ENCODE measurements at regions not wholly inside any gene's neighbourhood (a gene's known extent, or its start where the extent isn't known, plus 50 kb on each side); places are given as distances from the start of the nearest gene placed in this dataset.
"Not testable (repeated sequence)": the region's sequence is repeated elsewhere in the genome, so short reads cannot be mapped to it uniquely, and the experiment has no call there.

DNA sequence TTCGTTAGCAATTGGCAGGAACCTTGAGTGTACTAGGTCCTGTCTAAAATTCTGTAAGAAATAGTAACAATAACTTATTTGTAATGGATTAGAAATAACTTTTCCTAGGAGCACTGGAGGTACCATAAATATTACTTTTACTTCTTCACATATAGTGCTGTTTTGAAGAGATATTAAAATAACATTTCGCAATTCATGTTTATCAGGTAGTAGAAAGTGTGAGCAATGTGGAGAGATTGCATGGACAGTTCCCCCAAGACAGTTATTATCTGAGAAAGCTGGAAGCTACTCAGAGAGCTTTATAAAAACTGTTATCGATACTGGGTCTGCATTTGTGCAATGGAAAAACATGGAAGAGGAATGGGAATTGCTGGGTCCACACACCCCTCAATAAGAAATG is 128.5 kb upstream of the KIF26B start:
- no peak for DNase-seq (ENCODE audit: low spot score)

DNA sequence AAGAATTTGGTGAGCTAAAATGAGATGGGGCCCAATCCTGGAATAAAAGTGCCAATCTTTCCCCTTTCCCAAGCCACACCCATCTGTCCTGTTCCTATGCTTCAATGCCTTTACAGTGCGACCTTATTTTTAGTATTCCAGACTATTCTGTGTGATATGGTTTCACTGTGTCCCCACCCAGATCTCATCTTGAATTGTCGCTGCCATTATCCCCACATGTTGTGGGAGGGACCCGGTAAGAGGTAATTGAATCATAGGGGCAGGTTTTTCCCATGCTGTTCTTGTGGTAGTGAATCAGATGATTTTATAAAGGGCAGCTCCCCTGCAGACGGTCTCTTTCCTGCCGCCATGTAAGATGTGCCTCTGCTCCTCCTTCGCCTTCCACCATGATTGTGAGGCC is 129.3 kb upstream of the KIF26B start:
- no peak for DNase-seq (ENCODE audit: low spot score)

DNA sequence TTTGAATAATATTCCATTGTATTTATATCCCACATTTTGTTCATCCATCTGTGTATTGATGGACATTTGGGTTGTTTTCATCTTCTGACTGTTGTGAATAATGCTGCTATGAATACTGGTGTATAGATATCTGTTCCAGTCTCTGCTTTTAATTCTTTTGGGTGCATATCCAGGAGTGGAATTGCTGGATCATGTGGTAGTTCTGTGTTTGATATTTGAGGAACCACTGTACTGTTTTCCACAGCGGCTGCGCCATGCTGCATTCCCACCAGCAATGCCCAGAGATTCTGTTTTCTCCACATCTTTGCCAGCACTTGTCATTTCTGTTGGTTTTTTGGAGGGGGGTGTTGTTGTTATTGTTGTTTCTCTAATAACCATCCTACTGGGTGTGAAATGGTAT is 131.6 kb upstream of the KIF26B start:
- DNase-seq (ENCODE audit: low spot score), result no peak

DNA sequence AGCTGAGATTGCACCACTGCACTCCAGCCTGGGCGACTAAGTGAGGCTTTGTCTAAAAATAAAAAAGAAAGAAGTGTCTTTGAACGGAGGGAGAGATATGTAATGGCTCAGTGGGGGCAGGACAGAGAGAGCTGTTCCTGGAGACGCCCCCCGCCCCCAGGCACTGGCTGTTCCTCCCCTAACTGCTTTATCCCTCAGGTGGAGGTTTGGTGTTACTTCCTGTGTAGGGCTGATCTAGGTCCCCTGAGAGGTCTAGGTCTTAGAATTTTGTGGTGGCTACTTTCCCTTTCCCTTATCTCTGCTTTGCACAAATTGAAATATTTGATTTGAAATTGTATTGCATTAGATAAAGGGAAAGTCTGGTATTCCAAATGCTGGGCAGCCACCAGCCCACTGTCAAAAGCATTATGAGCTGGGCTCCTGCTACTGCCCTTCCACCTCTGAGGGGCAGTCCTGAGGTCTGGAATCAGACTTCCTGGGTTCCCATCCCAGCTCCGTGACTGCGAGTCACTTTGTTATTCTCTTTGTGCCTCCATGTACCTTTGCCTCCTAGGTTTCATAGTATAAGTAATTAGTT is 134.8 kb upstream of the KIF26B start:
- DNase-seq (ENCODE audit: low spot score), result no peak

DNA sequence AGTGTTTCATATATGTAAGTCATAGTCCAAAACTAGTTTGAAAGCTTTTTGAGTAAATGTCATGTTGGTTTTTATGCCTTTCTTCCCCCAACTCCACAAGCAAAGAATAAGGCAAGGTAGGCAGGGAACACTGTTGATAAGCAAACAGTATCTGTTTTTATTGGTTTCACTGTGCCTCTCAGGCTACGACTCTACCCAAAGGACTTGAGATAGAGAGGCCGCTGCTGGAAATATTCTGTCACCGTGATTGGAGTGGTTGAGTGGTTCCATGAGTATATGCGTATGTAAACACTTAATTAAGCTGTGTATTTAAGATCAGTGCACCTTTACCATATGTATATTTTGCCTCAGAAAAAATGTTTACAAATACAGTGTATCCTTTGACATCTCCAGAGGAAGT is 138.1 kb upstream of the KIF26B start:
- DNase-seq (ENCODE audit: low spot score), result no peak

DNA sequence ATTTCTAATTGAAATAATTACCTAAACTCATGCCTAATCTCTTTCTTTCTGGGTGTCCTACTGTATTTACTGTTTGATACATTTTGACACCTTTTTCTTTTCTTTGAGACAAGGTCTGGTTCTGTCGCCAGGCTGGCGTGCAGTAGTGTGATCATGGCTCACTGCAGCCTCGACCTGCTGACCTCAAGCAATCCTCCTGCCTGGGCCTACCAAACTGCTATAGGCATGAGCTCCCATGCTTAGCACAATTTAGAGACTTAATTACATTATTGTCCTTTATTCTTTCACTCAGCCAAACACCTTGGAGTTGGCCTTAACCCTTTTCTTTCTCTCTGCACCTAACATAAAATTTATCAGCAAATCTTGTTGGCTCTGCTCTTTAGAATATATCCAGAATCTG is 139.8 kb upstream of the KIF26B start:
- no peak for DNase-seq (ENCODE audit: low spot score)

DNA sequence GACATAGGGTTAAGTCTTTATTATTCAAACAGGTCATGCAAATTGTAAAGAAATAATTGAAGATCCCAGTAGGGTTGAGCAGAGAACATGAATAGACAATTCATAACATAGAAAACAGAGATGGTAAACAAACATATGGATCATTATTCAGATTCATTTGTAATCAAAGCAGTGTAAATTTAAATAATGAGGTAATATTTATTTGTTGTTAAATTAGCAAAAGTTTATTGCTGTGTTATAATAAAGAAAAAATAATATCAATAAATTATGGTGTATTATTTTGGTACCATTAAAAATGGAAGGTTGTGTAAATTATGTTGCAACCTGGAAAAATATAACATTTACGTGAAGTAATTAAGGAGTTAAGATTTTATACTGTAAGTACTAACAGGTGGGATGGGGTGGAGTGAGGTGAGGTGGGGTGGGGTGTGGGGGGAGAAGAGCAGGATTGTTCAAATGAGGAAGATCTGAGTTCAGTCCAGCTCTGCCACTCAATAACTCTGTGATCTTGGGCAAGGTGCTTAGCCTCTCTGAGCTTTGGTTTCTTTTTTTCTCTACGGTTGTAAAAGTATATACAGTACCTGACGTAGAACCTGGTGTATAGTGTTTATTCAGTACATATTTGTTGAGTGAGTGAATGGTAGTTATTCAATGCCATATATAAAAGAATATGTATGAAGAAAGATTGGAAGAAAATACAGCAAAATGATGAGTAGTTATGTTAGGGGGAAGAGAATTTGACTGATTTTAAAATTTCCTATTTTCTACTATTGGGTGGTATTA is 140.3 kb upstream of the KIF26B start:
- DNase-seq (ENCODE audit: low spot score), result no peak

DNA sequence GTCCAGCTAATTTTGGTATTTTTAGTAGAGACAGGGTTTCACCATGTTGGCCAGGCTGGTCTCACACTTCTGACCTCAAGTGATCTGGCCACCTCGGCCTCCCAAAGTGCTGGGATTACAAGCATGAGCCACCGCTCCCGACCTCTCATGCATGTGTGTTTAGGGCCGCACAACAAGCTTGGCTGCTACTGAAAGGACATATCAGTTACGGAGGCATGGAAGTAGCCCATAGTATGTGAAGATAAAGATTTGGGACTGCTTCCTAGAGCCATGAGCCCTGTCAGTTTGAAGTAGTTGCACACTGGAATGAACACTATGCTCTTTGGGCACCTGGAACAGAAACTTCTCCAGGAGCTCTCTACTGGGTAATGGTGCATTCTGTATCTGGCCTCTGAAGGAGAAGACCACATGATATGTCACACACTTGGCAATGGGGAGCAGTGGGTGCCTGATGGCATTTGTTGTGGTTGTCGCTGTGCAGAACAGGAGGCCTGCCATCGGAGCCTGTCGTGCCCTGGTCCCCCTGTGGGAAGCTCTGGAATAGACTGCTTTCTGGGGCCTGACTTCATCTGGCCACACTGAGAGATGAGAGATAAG is 144.7 kb upstream of the KIF26B start:
- DNase-seq (ENCODE audit: low spot score), result no peak

DNA sequence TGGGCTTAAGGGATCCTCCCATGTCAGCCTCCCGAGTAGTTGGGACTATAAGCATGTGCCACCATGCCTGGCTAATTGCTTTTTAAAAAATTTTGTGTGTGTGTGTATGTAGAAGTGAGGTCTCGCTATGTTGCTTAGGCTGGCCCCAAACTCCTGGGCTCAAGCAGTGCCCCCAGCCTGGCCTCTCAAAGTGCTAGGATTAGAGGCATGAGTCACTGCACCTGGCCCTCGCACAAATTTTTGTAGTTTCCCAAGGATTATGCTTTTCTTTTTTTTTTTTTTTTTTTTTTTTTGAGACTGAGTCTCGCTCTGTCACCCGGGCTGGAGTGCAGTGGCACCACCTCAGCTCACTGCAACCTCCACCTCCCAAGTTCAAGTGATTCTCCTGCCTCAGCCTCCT is 144.4 kb upstream of the HNRNPU start:
- DNase-seq (ENCODE audit: low spot score), result no peak

DNA sequence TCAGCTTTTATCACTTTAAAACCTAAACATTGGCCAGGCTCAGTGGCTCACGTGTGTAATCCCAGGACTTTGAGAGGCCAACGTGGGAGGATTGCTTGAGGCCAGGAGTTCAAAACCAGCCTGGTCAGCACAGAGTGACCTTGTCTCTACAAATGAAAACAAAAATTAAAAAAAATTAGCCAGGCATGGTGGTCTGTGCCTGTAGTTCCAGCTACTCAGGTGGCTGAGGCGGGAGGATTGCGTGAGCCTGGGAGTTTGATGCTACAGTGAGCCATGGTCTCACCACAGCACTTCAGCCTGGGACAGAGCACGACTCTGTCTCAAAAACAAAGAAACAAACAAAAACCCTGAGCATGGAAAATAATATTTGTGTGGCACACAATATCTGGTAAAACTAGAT is 143.5 kb upstream of the HNRNPU start:
- DNase-seq (ENCODE audit: low spot score), result no peak

DNA sequence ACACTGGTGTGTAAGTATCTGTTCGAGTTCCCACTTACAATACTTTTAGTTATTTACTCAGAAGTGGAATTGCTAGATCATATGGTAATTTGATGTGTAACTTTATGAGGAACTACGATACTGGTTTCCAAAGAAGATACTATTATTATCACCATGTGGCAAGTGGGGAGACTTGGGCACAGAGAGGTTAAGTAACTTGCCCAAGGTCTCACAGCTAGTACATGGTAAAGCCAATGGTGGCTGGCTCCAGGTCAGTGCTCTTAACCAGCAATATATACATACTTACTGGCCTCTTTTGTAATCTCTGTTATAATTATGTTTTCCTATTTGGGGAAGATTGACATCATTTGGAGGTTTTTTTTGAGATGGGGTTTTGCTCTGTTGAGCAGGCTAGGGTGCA is 138.9 kb upstream of the HNRNPU start:
- no peak for DNase-seq (ENCODE audit: low spot score)

DNA sequence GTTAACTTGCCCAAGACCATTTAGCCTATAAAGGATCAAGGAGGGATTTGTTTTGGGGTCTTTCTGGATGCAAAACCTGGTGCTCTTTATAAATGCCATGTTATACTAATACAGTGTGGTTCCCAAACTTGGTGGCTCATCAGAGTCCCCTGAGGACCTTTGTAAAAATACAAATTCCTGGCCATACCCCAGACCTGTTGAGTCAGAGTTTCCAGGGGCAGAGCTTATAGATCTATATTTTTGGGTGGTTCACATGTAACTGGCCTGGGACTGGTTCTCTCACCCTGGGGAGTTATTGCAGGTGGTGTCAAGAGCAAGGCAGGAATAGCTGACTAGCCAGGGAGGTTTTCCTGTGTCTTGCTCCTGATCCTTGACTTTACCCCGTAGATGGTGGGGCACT is 136.9 kb upstream of the HNRNPU start:
- no peak for DNase-seq (ENCODE audit: low spot score)

DNA sequence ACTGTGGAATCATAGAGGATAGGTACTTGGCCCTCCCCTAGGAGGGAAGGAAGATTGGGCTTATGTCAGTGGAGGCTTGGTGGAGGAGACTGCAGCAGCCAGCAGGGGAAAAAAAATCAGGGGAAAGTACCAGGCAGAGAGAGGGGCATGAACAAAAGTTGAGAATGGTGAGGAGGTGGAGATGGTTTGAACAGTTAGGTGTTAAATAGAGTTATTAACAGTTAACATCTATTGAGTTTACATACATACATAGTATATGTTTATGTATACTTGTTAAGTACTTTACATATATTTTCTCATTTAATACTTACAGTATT is 136.5 kb upstream of the HNRNPU start:
- no peak for DNase-seq (ENCODE audit: low spot score)

DNA sequence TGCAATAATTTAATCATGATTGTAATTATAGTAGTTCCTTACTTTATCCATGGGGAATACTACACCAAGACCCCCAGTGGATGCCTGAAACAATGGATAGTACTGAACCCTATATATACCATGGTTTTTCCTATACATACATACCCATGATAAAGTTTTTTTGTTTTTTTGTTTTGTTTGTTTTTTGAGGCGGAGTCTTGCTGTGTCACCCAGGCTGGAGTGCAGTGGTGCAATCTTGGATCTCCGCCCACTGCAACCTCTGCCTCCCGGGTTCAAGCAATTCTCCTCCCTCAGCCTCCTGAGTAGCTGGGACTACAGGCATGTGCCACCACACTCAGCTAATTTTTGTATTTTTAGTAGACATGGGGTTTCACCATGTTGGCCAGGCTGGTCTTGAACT is 135.3 kb upstream of the HNRNPU start:
- not testable (repeated sequence) for DNase-seq (ENCODE audit: low spot score)

DNA sequence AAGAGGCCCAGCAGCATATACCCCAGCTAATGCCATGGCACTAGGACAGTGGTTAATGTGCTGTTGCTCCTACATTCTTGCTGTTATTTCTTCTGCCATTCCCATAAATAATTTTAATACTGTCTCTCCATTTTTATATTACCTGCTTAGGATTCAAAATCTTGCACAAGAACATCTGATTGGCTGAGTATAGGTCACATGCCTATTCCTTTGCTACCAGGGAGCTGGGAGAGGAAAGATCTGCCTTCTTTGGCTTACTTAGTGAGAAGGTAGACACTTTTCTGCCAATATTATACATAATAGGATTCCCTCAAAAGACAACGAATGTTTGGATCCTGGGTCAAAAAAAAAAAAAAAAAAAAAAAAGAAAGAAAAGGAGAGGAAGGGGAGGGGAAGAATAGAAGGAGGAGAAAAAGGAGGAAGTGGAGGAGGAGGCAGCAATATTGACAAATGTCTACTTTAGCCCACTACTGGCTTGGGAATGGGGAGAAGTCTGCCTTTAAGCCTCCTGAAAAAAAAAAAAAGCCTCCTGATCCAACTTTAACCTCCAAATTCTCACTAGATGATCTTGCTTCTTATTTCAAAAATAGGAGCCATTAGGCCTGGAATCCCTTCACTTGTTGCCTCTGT is 134.5 kb upstream of the HNRNPU start:
- DNase-seq (ENCODE audit: low spot score), result no peak

DNA sequence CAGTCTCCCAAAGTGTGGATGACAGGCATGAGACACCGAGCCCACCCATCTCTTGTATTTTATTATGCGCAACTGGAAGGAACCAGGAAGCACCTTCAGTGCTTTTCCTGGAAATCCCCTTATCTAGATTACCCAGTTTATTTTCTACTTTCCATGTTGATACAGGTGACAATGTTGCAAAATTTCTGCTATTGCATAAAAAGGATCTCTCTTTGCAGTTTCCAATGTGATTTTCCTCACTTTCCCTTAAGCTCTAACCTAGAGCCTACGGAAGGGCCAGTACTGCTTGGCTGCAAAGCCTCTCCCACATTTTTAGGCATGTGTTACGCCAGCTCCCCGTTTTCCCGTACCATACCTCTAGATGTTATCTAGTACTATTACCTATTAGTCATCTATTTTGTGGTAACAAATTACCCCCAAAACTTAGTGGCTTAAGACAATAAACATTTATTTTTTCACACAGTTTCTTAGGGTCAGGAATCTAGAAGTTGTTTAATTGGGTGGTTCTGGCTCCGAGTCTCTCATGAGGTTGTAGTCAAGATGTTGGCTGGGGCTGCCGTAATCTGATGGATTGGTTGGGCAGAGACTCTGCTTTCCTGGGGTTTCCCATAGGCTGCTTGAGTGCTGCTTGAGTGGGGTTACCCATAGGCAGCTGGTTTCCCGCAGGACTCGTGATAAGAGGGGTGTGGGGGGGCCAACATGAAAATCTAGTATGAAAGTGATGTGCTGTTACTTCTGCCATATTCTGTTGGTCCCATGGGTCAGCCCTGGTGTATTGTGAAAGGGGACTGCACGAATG is 131.5 kb upstream of the HNRNPU start:
- no peak for DNase-seq (ENCODE audit: low spot score)

DNA sequence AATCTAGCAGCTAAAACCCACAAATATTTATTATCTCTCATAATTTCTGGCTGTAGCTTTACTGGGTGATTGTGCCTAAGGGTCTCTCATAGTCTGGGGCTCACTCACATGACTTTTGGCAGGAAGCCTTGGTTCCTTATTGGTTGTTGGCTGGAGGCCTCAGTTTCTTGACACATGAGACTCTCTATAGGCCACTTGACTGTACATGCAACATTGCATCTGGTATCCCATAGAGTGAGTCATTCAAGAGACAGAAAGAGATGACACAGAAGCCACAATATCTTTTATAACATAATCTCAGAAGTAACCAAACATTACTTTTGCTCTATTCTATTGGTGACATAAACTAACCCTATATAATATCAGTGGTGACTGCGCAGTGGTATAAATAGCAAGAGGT is 128.5 kb upstream of the HNRNPU start:
- DNase-seq (ENCODE audit: low spot score), result no peak

DNA sequence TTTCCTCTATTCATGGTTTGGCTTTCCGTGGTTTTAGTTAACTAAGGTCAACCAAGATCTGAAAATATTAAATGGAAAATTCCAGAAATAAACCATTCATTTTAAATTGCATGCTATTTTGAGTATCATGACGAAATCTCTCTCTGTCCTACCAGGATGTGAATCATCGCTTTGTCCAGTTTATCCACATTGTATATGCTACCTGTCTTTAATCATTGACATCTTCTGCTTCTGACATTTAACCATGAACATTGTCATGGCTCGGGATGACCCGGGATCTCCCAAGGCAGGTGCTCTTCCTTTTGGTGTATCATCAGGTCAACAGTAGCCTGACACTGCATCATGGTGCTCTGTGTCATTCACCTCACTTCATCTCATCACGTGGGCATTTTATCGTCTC is 125.5 kb upstream of the HNRNPU start:
- no peak for DNase-seq (ENCODE audit: low spot score)

DNA sequence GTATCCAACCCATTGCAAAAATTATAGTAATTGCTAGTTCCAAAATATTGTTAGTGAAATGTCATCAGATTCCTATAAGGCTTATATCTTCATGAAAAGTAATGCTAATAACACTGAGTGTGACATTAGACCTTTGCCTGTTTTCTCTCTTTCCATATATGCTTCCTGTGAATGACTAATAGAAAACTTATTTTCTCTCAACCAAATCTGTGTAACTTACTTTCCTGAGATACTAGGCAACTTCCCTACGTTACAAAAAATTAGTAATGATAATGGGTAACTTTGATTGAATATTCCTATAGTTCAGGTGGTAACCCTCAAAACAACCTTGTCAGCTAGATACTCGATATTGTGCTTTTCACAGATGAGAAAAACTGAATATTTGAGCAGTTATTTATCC is 124.2 kb upstream of the HNRNPU start:
- no peak for DNase-seq (ENCODE audit: low spot score)

DNA sequence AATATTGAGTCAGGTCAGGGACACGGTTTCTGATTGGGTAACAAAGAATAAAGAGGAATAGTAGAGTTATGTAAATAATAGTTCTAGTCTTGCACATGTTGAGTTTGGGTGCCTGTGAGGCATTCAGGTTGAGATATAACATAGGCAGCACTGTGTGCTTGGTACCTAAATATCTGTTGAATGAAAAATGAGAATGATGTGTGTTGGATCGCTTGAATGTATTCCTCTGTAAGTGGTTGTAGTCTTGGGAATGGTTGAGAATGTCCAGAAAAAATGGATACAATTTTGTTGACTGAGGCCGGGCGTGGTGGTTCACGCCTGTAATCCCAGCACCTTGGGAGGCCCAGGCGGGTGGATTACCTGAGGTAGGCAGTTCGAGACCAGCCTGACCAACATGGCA is 116.3 kb upstream of the HNRNPU start:
- DNase-seq (ENCODE audit: low spot score), result no peak

DNA sequence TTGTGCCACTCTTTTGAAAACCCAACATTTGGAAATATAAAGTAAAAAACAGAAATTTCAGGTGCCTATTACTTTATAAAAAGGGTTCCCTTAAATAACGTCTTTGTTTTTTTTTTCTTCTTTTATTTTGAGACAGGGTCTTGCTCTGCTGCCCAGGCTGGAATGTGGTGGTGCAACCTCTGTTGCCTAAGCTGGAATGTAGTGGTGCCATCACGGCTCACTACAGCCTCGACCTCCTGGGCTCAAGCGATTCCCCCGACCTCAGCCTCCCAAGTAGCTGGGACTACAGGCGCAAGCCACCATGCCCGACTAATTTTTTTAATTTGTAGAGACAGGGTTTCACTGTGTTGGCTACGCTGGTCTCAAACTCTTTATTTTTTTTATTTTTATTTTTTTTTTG is 110.2 kb upstream of the HNRNPU start:
- DNase-seq (ENCODE audit: low spot score), result no peak

DNA sequence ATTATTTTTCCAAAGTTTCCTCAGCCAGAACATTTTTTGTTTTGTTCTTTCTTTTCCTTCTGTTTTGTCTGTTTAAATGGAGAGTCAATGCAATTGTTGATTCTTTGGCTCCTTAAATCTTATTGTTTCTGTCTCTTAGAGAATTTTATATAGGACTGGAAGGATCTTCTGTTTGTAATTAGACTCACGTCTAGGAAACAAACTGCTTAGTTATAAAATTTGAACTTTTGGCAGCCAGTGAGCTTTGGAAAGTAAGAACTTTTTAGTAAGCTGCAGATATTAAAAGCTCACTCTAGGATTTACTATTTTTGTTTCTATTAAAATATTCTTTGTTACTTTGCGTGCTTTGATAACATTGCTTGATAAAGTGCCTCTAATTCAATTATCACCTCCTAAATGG is 109.8 kb upstream of the HNRNPU start:
- DNase-seq (ENCODE audit: low spot score), result no peak
